CD8-positive, alpha-beta memory T cell (primary cell): ENCODE measurements at regions not wholly inside any gene's neighbourhood (a gene's known extent, or its start where the extent isn't known, plus 50 kb on each side); places are given as distances from the start of the nearest gene placed in this dataset.

Experiments used
- CTCF ChIA-PET: fragments of 350-600 bp; sonication (Branson Sonifier 250); formaldehyde crosslinking; loops from one replicate; lab custom pipeline; 2021; ENCODE audit warnings: antibody characterized with exemption; lab: Charles Lee
- POLR2A ChIA-PET: fragments of 350-600 bp; sonication (Branson Sonifier 250); formaldehyde crosslinking; loops from one replicate; lab custom pipeline; 2021; ENCODE audit warnings: antibody characterized with exemption; lab: Charles Lee
- DNase-seq, 5 donors: peaks; one replicate each; pipeline versions ENCODE4 v3.0.0 to v3.0.0-alpha.2; 2020 to 2022; ENCODE audit warnings: mixed read lengths in 1 of 5
- H3K27ac ChIP-seq: one replicate; pipeline ENCODE4 v1.7.0; 2013; ENCODE audit warnings: low read depth, mild to moderate bottlenecking, low read length, moderate library complexity
- H3K27me3 ChIP-seq: 2 replicates; pipeline ENCODE4 v1.7.0; 2013; ENCODE audit warnings: low read length, mild to moderate bottlenecking; ENCODE audit not compliant: insufficient read depth, poor library complexity, severe bottlenecking
- H3K36me3 ChIP-seq: 2 replicates; pipeline ENCODE4 v1.7.0; 2013; ENCODE audit warnings: mild to moderate bottlenecking, low read length, moderate library complexity; ENCODE audit not compliant: insufficient read depth
- H3K4me1 ChIP-seq: 2 replicates; pipeline ENCODE4 v1.7.0; 2013; ENCODE audit warnings: mild to moderate bottlenecking, low read length, moderate library complexity; ENCODE audit not compliant: insufficient read depth
- H3K4me3 ChIP-seq: 2 replicates; pipeline ENCODE4 v1.7.0; 2013; ENCODE audit warnings: mild to moderate bottlenecking, low read length
- H3K9me3 ChIP-seq: 2 replicates; pipeline ENCODE4 v1.7.0; 2013; ENCODE audit warnings: mild to moderate bottlenecking, low read length
- H3K27ac Mint-ChIP-seq, 8 donors: one replicate each; pipeline ENCODE4 v1.8.0; 2020 to 2021; ENCODE audit warnings: mixed read lengths in 8 of 8, mild to moderate bottlenecking in 6 of 8, inconsistent platforms in 3 of 8, moderate library complexity in 3 of 8
- H3K27me3 Mint-ChIP-seq, 2 donors: one replicate each; pipeline ENCODE4 v1.8.0; 2020 to 2021; ENCODE audit warnings: mixed read lengths in 2 of 2, mild to moderate bottlenecking in 1 of 2, moderate library complexity in 1 of 2
- H3K36me3 Mint-ChIP-seq, 3 donors: one replicate each; pipeline ENCODE4 v1.8.0; 2020 to 2021; ENCODE audit warnings: mixed read lengths in 3 of 3, inconsistent platforms in 1 of 3, mild to moderate bottlenecking in 1 of 3
- H3K4me1 Mint-ChIP-seq, 3 donors: one replicate each; pipeline ENCODE4 v1.8.0; 2020 to 2021; ENCODE audit warnings: mixed read lengths in 3 of 3, inconsistent platforms in 1 of 3, mild to moderate bottlenecking in 1 of 3
- H3K4me3 Mint-ChIP-seq, 7 donors: one replicate each; pipeline ENCODE4 v1.8.0; 2020 to 2021; ENCODE audit warnings: mixed read lengths in 7 of 7, mild to moderate bottlenecking in 6 of 7, moderate library complexity in 4 of 7, inconsistent platforms in 2 of 7
- H3K9me3 Mint-ChIP-seq, 5 donors: one replicate each; pipeline ENCODE4 v1.8.0; 2020 to 2022; ENCODE audit warnings: mixed read lengths in 5 of 5, mild to moderate bottlenecking in 3 of 5, moderate library complexity in 2 of 5, inconsistent platforms in 1 of 5

- DNase-seq, result no peak
- ChIA-PET CTCF (no interaction called here), POLR2A (no interaction called here)
- Histone ChIP-seq H3K4me1 (no peaks in the 10 kb centered on the region), H3K9me3 (no peaks in the 10 kb centered on the region), H3K27ac (no peak overlapping the region), H3K4me3 (no peak overlapping the region), H3K36me3 (no peaks in the 10 kb centered on the region), H3K27me3 (no peaks in the 10 kb centered on the region)
- Mint-ChIP-seq H3K9me3 (peaks cover 7 to 40% (median 22%) of the 10 kb centered on the region in 5 donors), H3K27me3 (no peaks in the 10 kb centered on the region), H3K4me1 (no peaks in the 10 kb centered on the region), H3K36me3 (no peaks in the 10 kb centered on the region), H3K4me3 (no peak overlapping the region), H3K27ac (no peak overlapping the region)
Observed at GRCh38 chr14:29069228-29069627, 302.6 kb downstream of the FOXG1 start.

- no peaks in the 10 kb centered on the region for H3K9me3 ChIP-seq
- ChIA-PET POLR2A (no interaction called here), CTCF (no interaction called here)
- Mint-ChIP-seq H3K36me3 (no peaks in the 10 kb centered on the region), H3K9me3 (peaks cover 6 to 47% (median 17%) of the 10 kb centered on the region in 5 donors), H3K27me3 (no peaks in the 10 kb centered on the region), H3K27ac (no peak overlapping the region), H3K4me1 (no peaks in the 10 kb centered on the region), H3K4me3 (no peak overlapping the region)
- H3K4me3 ChIP-seq, result no peak overlapping the region
- H3K4me1 ChIP-seq, result no peaks in the 10 kb centered on the region
- no peaks in the 10 kb centered on the region for H3K27me3 ChIP-seq
- no peak overlapping the region for H3K27ac ChIP-seq
- DNase-seq, result no peak
- H3K36me3 ChIP-seq, result no peaks in the 10 kb centered on the region
Observed at GRCh38 chr14:29075761-29076160, 309.2 kb downstream of the FOXG1 start.

GRCh38 chr14:29077916-29078315, 311.3 kb downstream of the FOXG1 start:
- Mint-ChIP-seq H3K27ac (no peak overlapping the region), H3K9me3 (peaks cover 4 to 49% (median 15%) of the 10 kb centered on the region in 5 donors), H3K27me3 (no peaks in the 10 kb centered on the region), H3K36me3 (no peaks in the 10 kb centered on the region), H3K4me1 (no peaks in the 10 kb centered on the region), H3K4me3 (no peak overlapping the region)
- Histone ChIP-seq H3K36me3 (no peaks in the 10 kb centered on the region), H3K27me3 (no peaks in the 10 kb centered on the region), H3K27ac (no peak overlapping the region), H3K4me1 (no peaks in the 10 kb centered on the region), H3K9me3 (no peaks in the 10 kb centered on the region), H3K4me3 (no peak overlapping the region)
- ChIA-PET CTCF (no interaction called here), POLR2A (no interaction called here)
- DNase-seq, result no peak

- H3K36me3 ChIP-seq, result no peaks in the 10 kb centered on the region
- H3K27ac Mint-ChIP-seq, result no peak overlapping the region
- POLR2A ChIA-PET, result no interaction called here
Observed at GRCh38 chr14:29078810-29079522, 312.4 kb downstream of the FOXG1 start.

GRCh38 chr14:29085546-29085945, 319.0 kb downstream of the FOXG1 start:
- no peaks in the 10 kb centered on the region for H3K36me3 ChIP-seq
- Mint-ChIP-seq H3K4me3 (no peak overlapping the region), H3K4me1 (no peaks in the 10 kb centered on the region), H3K27me3 (no peaks in the 10 kb centered on the region), H3K9me3 (peaks cover 2 to 53% (median 13%) of the 10 kb centered on the region in 5 donors), H3K36me3 (no peaks in the 10 kb centered on the region), H3K27ac (no peak overlapping the region)
- H3K4me1 ChIP-seq, result no peaks in the 10 kb centered on the region
- ChIA-PET POLR2A (no interaction called here), CTCF (no interaction called here)
- H3K27ac ChIP-seq, result no peak overlapping the region
- no peaks in the 10 kb centered on the region for H3K9me3 ChIP-seq
- H3K27me3 ChIP-seq, result no peaks in the 10 kb centered on the region
- H3K4me3 ChIP-seq, result no peak overlapping the region
- no peak for DNase-seq

More at GRCh38 chr14:29078810-29079522, 312.4 kb downstream of the FOXG1 start:
- Histone ChIP-seq H3K27ac (no peak overlapping the region), H3K4me1 (no peaks in the 10 kb centered on the region), H3K9me3 (no peaks in the 10 kb centered on the region), H3K4me3 (no peak overlapping the region), H3K27me3 (no peaks in the 10 kb centered on the region)
- CTCF ChIA-PET, result no interaction called here
- H3K27me3 Mint-ChIP-seq, result no peaks in the 10 kb centered on the region
- DNase-seq, result no peak
- no peaks in the 10 kb centered on the region for H3K4me1 Mint-ChIP-seq
- peaks cover 4 to 49% (median 9%) of the 10 kb centered on the region in 5 donors for H3K9me3 Mint-ChIP-seq
- H3K36me3 Mint-ChIP-seq, result no peaks in the 10 kb centered on the region
- no peak overlapping the region for H3K4me3 Mint-ChIP-seq

GRCh38 chr14:29089849-29090248, 323.3 kb downstream of the FOXG1 start:
- Mint-ChIP-seq H3K27me3 (no peaks in the 10 kb centered on the region), H3K36me3 (no peaks in the 10 kb centered on the region), H3K9me3 (peaks cover 7 to 40% (median 14%) of the 10 kb centered on the region in 5 donors), H3K4me3 (no peak overlapping the region), H3K4me1 (no peaks in the 10 kb centered on the region), H3K27ac (no peak overlapping the region)
- Histone ChIP-seq H3K4me1 (no peaks in the 10 kb centered on the region), H3K4me3 (no peak overlapping the region), H3K9me3 (no peaks in the 10 kb centered on the region), H3K27ac (no peak overlapping the region), H3K36me3 (no peaks in the 10 kb centered on the region), H3K27me3 (no peaks in the 10 kb centered on the region)
- DNase-seq, result no peak
- POLR2A ChIA-PET, result no interaction called here
- CTCF ChIA-PET, result no interaction called here

GRCh38 chr14:29092121-29092520, 325.5 kb downstream of the FOXG1 start:
- Mint-ChIP-seq H3K27me3 (no peaks in the 10 kb centered on the region), H3K4me1 (no peaks in the 10 kb centered on the region), H3K9me3 (peaks cover 8 to 29% (median 11%) of the 10 kb centered on the region in 5 donors), H3K4me3 (no peak overlapping the region), H3K27ac (no peak overlapping the region), H3K36me3 (peaks cover 0 to 2% (median 0%) of the 10 kb centered on the region in 3 donors)
- Histone ChIP-seq H3K4me1 (no peaks in the 10 kb centered on the region), H3K27ac (no peak overlapping the region), H3K9me3 (no peaks in the 10 kb centered on the region), H3K36me3 (no peaks in the 10 kb centered on the region), H3K4me3 (no peak overlapping the region), H3K27me3 (no peaks in the 10 kb centered on the region)
- no peak for DNase-seq
- ChIA-PET CTCF (no interaction called here), POLR2A (no interaction called here)

GRCh38 chr14:29097476-29097875, 330.9 kb downstream of the FOXG1 start:
- H3K27ac Mint-ChIP-seq, result no peak overlapping the region
- ChIA-PET POLR2A (no interaction called here), CTCF (no interaction called here)

More at GRCh38 chr14:29097476-29097875, 330.9 kb downstream of the FOXG1 start:
- DNase-seq, result no peak
- Mint-ChIP-seq H3K4me1 (no peaks in the 10 kb centered on the region), H3K4me3 (no peak overlapping the region), H3K27me3 (no peaks in the 10 kb centered on the region), H3K36me3 (peaks cover 0 to 2% (median 0%) of the 10 kb centered on the region in 3 donors), H3K9me3 (peaks cover 8 to 36% (median 13%) of the 10 kb centered on the region in 5 donors)
- Histone ChIP-seq H3K36me3 (no peaks in the 10 kb centered on the region), H3K27me3 (no peaks in the 10 kb centered on the region), H3K4me1 (no peaks in the 10 kb centered on the region), H3K9me3 (peaks cover 5% of the 10 kb centered on the region), H3K4me3 (no peak overlapping the region), H3K27ac (no peak overlapping the region)
